B cell (primary cell): ENCODE measurements at regions not wholly inside any gene's neighbourhood (a gene's known extent, or its start where the extent isn't known, plus 50 kb on each side); places are given as distances from the start of the nearest gene placed in this dataset.
A peak's percentile ranks its signal among the peaks of the same experiment; 100 is the strongest.

ENCODE experiments used
- ATAC-seq: fragments of 200-7000 bp; cut with Tn5 transposase; one replicate; pipeline ENCODE4 v1.10.0; 2021; ENCODE audit warnings: low read depth, mild to moderate bottlenecking, moderate number of reproducible peaks, moderate library complexity
- CTCF ChIA-PET: fragments of 350-600 bp; sonication (Branson Sonifier 250); formaldehyde crosslinking; loops from one replicate; lab custom pipeline; 2021; ENCODE audit warnings: antibody characterized with exemption, inconsistent platforms; lab: Charles Lee
- POLR2A ChIA-PET: fragments of 350-600 bp; sonication (Branson Sonifier 250); formaldehyde crosslinking; loops from one replicate; lab custom pipeline; 2021; ENCODE audit warnings: antibody characterized with exemption; lab: Charles Lee
- DNase-seq: peaks from one replicate; pipeline ENCODE4 v3.0.0; 2013
- H2AFZ ChIP-seq: 2 replicates; pipeline ENCODE4 v1.6.1; 2012; ENCODE audit warnings: mild to moderate bottlenecking, low read depth, low read length; ENCODE audit not compliant: insufficient read depth, poor library complexity, severe bottlenecking
- H3K27ac ChIP-seq, 2 donors: 1 replicate in 1 of 2; 2 replicates in 1 of 2; pipeline ENCODE4 v1.5.1; 2012 to 2013; ENCODE audit warnings: low read length in 2 of 2, mild to moderate bottlenecking in 2 of 2, moderate library complexity in 1 of 2
- H3K27me3 ChIP-seq, 4 experiments: fragments of 200-600 bp in 1 of 4; sonication (generic) in 1 of 4; replicated peaks in 1 of 4; 1 replicate in 2 of 4; 2 replicates in 2 of 4; pipeline versions ENCODE4 v1.6.1 to v1.7.0; 2013 to 2016; ENCODE audit warnings: low read length in 3 of 4, mild to moderate bottlenecking in 2 of 4, mixed read lengths in 1 of 4, moderate library complexity in 1 of 4; ENCODE audit not compliant: insufficient read depth in 4 of 4, control insufficient read depth in 3 of 4; ENCODE audit errors: control extremely low read depth in 1 of 4
- H3K36me3 ChIP-seq, 2 experiments: replicated peaks in 1 of 2; 1 replicate in 1 of 2; 2 replicates in 1 of 2; pipeline versions ENCODE4 v1.6.1 to v1.7.1; 2013; ENCODE audit warnings: low read length in 1 of 2; ENCODE audit not compliant: insufficient read depth in 2 of 2, control insufficient read depth in 1 of 2; ENCODE audit errors: control extremely low read depth in 1 of 2, extremely low read depth in 1 of 2
- H3K4me1 ChIP-seq, 2 donors: fragments of 200-600 bp in 1 of 2; sonication (generic) in 1 of 2; 1 replicate in 1 of 2; 2 replicates in 1 of 2; pipeline versions ENCODE4 v1.5.1 to v1.6.1; 2013 to 2017; ENCODE audit warnings: low read length in 2 of 2; ENCODE audit not compliant: control insufficient read depth in 2 of 2, insufficient read depth in 2 of 2
- H3K4me2 ChIP-seq: replicated peaks from 2 replicates; pipeline ENCODE3; 2012; ENCODE audit warnings: mild to moderate bottlenecking, low read depth, low read length; ENCODE audit not compliant: poor library complexity, severe bottlenecking
- H3K4me3 ChIP-seq, 5 experiments: fragments of 200-600 bp in 1 of 5; sonication (generic) in 1 of 5; 1 replicate in 3 of 5; 2 replicates in 2 of 5; pipeline versions ENCODE4 v1.5.1 to v1.7.0; 2011 to 2016; ENCODE audit warnings: low read length in 4 of 5, mild to moderate bottlenecking in 4 of 5, low read depth in 2 of 5, control low read depth in 1 of 5, moderate library complexity in 1 of 5; ENCODE audit not compliant: insufficient read depth in 1 of 5; ENCODE audit errors: control extremely low read depth in 1 of 5, extremely low read depth in 1 of 5
- H3K79me2 ChIP-seq: fragments of 200-600 bp; sonication (generic); one replicate; pipeline ENCODE4 v1.6.0; 2016; ENCODE audit warnings: low read length; ENCODE audit not compliant: control insufficient read depth, insufficient read depth
- H3K9ac ChIP-seq: fragments of 200-600 bp; sonication (generic); 2 replicates; pipeline ENCODE4 v1.6.1; 2017; ENCODE audit warnings: mild to moderate bottlenecking, low read length, moderate library complexity
- H3K9me3 ChIP-seq, 3 donors: one replicate each; pipeline versions ENCODE4 v1.6.1 to v1.7.1; 2013; ENCODE audit warnings: low read length in 2 of 3; ENCODE audit not compliant: control insufficient read depth in 2 of 3, insufficient read depth in 1 of 3; ENCODE audit errors: control extremely low read depth in 1 of 3
- H4K20me1 ChIP-seq: 2 replicates; pipeline ENCODE4 v1.6.0; 2012; ENCODE audit warnings: mild to moderate bottlenecking, low read length; ENCODE audit not compliant: insufficient read depth, control insufficient read depth, poor library complexity, severe bottlenecking
- H3K27ac Mint-ChIP-seq: one replicate; pipeline ENCODE4 v1.8.0; 2021; ENCODE audit warnings: mixed read lengths
- H3K27me3 Mint-ChIP-seq: one replicate; pipeline ENCODE4 v1.8.0; 2021; ENCODE audit warnings: mixed read lengths
- H3K4me1 Mint-ChIP-seq: one replicate; pipeline ENCODE4 v1.8.0; 2021; ENCODE audit warnings: mixed read lengths
- H3K4me3 Mint-ChIP-seq: one replicate; pipeline ENCODE4 v1.8.0; 2021; ENCODE audit warnings: mixed read lengths
- H3K9me3 Mint-ChIP-seq: one replicate; pipeline ENCODE4 v1.8.0; 2022; ENCODE audit warnings: mixed read lengths; ENCODE audit not compliant: insufficient read depth
- EZH2 ChIP-seq: IDR thresholded peaks from 2 replicates; pipeline ENCODE4 v1.6.1; 2012; ENCODE audit warnings: borderline replicate concordance, low read depth, mild to moderate bottlenecking, moderate library complexity, low read length; ENCODE audit not compliant: insufficient read depth, poor library complexity, severe bottlenecking
- WGBS: methylation state at CpG from one replicate; pipeline ENCODE4 v1.1.5; 2013; ENCODE audit warnings: missing lambda C conversion rate; ENCODE audit not compliant: insufficient coverage; 5-methylcytosine and 5-hydroxymethylcytosine counted together
- intact Hi-C: fragments of 100-400 bp; cut with micrococcal nuclease; formaldehyde crosslinking; loops from one replicate; pipeline ENCODE4 v1.10.0; 2022
- TF ChIP-seq, protein P1 (sequence below): fragments of 200-600 bp; IDR thresholded peaks from one replicate; pipeline ENCODE4 v1.8.0; 2022; ENCODE audit warnings: antibody characterized with exemption, mild to moderate bottlenecking

- Histone ChIP-seq H3K79me2 (no peaks in the 10 kb centered on the region), H3K36me3 (no peaks in the 10 kb centered on the region), H3K4me3 (no peak overlapping the region), H3K4me2 (no peak overlapping the region), H2AFZ (no peak overlapping the region), H3K27ac (no peak overlapping the region), H3K4me1 (no peaks in the 10 kb centered on the region), H4K20me1 (no peaks in the 10 kb centered on the region), H3K27me3 (no peaks in the 10 kb centered on the region), H3K9ac (no peak overlapping the region), H3K9me3 (peaks cover 0 to 3% (median 0%) of the 10 kb centered on the region in 3 donors)
- ATAC-seq (peak; percentile 14), DNase-seq (no peak)
- H3K27ac Mint-ChIP-seq = no peak overlapping the region
- WGBS = 22% methylated on average over 4 of the region's 4 CpGs
- no peaks in the 10 kb centered on the region for H3K9me3 Mint-ChIP-seq
- ChIA-PET POLR2A (no interaction called here), CTCF (no interaction called here)
- no peaks in the 10 kb centered on the region for H3K4me1 Mint-ChIP-seq
- intact Hi-C loops = no loop called here
- TF ChIP-seq, protein P1, sequence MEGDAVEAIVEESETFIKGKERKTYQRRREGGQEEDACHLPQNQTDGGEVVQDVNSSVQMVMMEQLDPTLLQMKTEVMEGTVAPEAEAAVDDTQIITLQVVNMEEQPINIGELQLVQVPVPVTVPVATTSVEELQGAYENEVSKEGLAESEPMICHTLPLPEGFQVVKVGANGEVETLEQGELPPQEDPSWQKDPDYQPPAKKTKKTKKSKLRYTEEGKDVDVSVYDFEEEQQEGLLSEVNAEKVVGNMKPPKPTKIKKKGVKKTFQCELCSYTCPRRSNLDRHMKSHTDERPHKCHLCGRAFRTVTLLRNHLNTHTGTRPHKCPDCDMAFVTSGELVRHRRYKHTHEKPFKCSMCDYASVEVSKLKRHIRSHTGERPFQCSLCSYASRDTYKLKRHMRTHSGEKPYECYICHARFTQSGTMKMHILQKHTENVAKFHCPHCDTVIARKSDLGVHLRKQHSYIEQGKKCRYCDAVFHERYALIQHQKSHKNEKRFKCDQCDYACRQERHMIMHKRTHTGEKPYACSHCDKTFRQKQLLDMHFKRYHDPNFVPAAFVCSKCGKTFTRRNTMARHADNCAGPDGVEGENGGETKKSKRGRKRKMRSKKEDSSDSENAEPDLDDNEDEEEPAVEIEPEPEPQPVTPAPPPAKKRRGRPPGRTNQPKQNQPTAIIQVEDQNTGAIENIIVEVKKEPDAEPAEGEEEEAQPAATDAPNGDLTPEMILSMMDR = no peak
- TF ChIP-seq EZH2 = no peak
- H3K27me3 Mint-ChIP-seq = no peaks in the 10 kb centered on the region
- no peak overlapping the region for H3K4me3 Mint-ChIP-seq
Measured at GRCh38 chr6:99219788-99220187, 129.7 kb downstream of the FAXC start.

GRCh38 chr6:99216959-99217358 is 132.5 kb downstream of the FAXC start:
- Histone ChIP-seq H3K27ac (no peak overlapping the region), H3K27me3 (no peaks in the 10 kb centered on the region), H3K9me3 (peaks cover 0 to 3% (median 0%) of the 10 kb centered on the region in 3 donors), H4K20me1 (no peaks in the 10 kb centered on the region), H3K4me3 (no peak overlapping the region), H3K36me3 (no peaks in the 10 kb centered on the region), H2AFZ (no peak overlapping the region), H3K9ac (no peak overlapping the region), H3K4me2 (no peak overlapping the region), H3K4me1 (no peaks in the 10 kb centered on the region), H3K79me2 (no peaks in the 10 kb centered on the region)
- intact Hi-C loops = no loop called here
- no peaks in the 10 kb centered on the region for H3K9me3 Mint-ChIP-seq
- DNase-seq (no peak), ATAC-seq (no peak)
- no peaks in the 10 kb centered on the region for H3K4me1 Mint-ChIP-seq
- H3K27me3 Mint-ChIP-seq = peaks cover 4% of the 10 kb centered on the region
- ChIA-PET CTCF (no interaction called here), POLR2A (no interaction called here)
- no peak overlapping the region for H3K4me3 Mint-ChIP-seq
- WGBS = no CpG with 5 or more reads among the region's 6 CpGs
- no peak overlapping the region for H3K27ac Mint-ChIP-seq
- TF ChIP-seq, protein P1 = no peak
- TF ChIP-seq EZH2 = no peak
